ENCODE measurements at regions not wholly inside any gene's neighbourhood (a gene's known extent, or its start where the extent isn't known, plus 50 kb on each side); places are given as distances from the start of the nearest gene placed in this dataset.
A peak's percentile ranks its signal among the peaks of the same experiment; 100 is the strongest.

- no peak for DNase-seq (ENCODE audit: low read depth, low spot score)
Observed at GRCh38 chr3:132084982-132085381, 50.2 kb upstream of the CPNE4 start.

GRCh38 chr3:132087356-132087755 is 52.5 kb upstream of the CPNE4 start:
- no peak for DNase-seq (ENCODE audit: low read depth, low spot score)

DNA sequence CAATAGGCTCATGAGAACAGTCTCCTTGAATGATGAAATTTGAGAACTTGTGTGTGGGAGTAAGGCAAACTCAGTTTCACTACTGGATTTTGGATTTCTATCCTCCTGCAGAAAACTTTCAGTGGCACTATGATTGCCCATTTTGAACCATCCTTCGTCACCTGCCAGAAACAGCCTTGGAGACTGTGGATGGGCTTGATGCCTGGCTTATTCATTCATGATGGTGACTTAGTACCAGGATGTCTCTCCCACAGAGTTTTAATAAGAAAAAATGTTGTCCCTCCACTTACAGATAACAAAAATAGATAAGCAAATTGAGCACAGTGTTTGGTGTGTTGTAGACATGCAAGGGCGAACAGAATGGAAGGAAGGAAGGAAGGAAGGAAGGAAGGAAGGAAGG is 53.5 kb upstream of the CPNE4 start:
- no peak for DNase-seq (ENCODE audit: low read depth, low spot score)

GRCh38 chr3:132090921-132091320 is 56.1 kb upstream of the CPNE4 start:
- peak; percentile 5 for DNase-seq (ENCODE audit: low read depth, low spot score)

GRCh38 chr3:132116601-132117000 is 81.8 kb upstream of the CPNE4 start:
- no peak for DNase-seq (ENCODE audit: low read depth, low spot score)

GRCh38 chr3:132117642-132118041 is 82.8 kb upstream of the CPNE4 start:
- no peak for DNase-seq (ENCODE audit: low read depth, low spot score)

DNA sequence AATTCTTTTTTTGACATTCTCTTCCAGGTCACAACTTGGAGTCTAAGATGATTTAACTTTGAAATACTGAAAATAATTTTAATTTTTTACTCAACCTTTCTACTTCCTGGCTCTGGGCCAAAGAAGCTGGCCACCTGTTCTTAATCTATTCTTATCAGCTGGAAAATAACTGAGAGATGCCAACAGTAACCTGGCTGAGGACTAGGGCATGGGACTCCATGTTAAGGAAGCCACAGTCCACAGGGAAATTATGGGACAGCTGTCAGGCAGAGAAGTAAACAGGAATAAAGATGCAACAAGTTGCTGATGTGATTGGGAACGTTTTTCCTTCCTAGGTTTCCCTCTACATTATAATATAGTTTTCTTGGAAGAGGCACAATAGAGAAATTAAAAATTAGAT is 84.7 kb upstream of the CPNE4 start:
- no peak for DNase-seq (ENCODE audit: low read depth, low spot score)

- DNase-seq (ENCODE audit: low read depth, low spot score), result no peak
Observed at GRCh38 chr3:132124096-132124495, 89.3 kb upstream of the CPNE4 start.

GRCh38 chr3:132124651-132125284 is 90.0 kb upstream of the CPNE4 start:
- DNase-seq (ENCODE audit: low read depth, low spot score), result no peak

GRCh38 chr3:132134611-132135010 is 99.8 kb upstream of the CPNE4 start:
- DNase-seq (ENCODE audit: low read depth, low spot score), result no peak

- peak; percentile 74 for DNase-seq (ENCODE audit: low read depth, low spot score)
Observed at GRCh38 chr3:132135628-132136333, 101.0 kb upstream of the CPNE4 start.

DNA sequence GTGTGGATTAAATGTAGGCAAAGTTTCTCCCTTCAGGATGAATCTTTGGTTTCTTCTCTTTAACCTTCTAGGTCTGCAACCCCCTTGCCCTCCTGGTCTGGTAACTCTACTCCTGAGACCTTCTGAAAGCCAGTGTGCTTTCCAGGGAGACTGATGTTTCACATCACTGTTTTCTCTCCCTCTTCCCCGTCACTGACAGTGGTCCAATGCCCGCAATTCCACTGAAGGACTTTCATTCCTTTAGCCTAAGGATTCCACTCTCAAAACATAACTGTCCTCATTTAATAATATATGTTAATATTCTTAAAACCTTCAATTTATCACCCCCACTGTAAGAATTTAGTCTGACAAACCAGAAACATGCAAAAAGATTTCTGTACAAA is 101.5 kb upstream of the CPNE4 start:
- DNase-seq (ENCODE audit: low read depth, low spot score), result no peak

DNA sequence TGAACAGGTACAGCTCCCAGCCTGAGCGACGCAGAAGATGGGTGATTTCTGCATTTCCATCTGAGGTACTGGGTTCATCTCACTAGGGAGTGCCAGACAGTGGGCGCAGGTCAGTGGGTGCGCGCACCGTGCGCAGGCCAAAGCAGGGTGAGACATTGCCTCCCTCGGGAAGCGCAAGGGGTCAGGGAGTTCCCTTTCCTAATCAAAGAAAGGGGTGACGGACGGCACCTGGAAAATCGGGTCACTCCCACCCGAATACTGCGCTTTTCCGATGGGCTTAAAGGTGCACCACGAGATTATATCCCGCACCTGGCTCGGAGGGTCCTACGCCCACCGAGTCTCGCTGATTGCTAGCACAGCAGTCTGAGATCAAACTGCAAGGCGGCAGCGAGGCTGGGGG is 102.1 kb upstream of the CPNE4 start:
- peak; percentile 14 for DNase-seq (ENCODE audit: low read depth, low spot score)

GRCh38 chr3:132145833-132146232 is 111.0 kb upstream of the CPNE4 start:
- no peak for DNase-seq (ENCODE audit: low read depth, low spot score)

DNA sequence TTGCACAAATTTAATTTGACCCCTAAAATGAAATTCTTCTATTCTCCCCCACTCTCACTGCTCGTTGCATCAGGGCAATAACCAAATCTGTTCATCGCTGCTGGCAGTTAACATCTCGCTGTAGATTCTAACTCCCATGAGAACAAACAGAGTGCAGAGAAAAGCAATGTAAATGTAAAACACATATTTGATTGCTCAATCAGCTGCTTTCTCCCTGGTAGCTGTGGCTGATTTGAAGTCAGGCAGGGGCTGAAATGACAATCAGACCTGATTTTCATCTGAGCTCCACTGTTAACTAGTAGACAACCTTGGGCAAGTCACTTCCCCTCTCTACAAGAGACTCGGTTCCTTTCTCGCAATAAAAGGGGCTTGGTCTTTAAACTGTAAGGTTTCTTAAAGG is 119.8 kb upstream of the CPNE4 start:
- DNase-seq (ENCODE audit: low read depth, low spot score), result no peak

- DNase-seq (ENCODE audit: low read depth, low spot score), result no peak
Observed at GRCh38 chr3:132159145-132159544, 124.3 kb upstream of the CPNE4 start.

DNA sequence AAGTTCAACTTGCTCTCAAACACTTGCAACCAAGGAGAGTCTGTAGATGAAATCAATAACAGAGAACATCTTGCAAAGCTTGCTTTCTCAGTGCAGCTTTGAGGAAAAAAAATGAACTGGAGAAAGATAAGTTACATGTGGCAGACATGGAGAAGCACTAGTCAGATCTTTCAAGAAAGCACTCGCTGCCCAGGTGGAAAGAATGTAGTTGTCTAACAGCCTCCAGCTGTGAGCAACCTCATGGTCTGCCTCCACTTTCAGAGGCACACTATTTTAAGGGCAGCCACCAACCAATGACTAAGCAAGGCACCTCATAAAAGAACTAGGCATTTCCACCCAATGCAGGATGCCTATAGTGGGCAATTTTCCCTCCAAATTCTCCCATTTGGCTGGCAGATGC is 125.4 kb upstream of the CPNE4 start:
- DNase-seq (ENCODE audit: low read depth, low spot score), result no peak

GRCh38 chr3:132161608-132162007 is 126.8 kb upstream of the CPNE4 start:
- DNase-seq (ENCODE audit: low read depth, low spot score), result peak; percentile 42

DNA sequence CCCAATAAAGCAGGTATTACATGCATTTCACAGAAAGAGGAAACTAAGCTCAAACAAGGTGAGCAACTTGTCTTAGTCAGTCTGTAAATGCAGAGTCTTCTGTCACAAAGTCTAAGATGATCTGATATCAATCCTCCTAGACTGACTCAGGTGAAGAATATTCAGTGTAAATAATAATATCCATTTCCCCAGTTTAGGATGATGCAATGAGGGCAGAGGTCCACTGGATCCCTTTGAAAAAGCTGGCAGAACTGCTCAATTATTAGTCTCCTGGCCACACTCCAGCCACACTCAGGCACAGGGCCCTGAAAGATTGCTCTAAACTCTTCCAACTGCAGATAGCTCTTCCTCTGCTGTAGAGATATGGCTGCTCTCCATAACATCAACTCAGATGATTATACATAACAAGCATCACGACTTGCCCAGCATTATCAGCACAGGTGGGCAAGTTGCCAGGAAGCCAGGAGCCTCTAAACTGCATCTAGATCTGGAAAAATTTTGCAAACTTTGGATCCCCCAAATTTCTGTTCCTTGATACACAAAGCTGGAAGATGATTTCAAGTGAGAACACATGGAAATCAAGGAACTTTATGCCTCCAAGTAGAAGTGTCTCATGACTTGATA is 129.8 kb upstream of the CPNE4 start:
- DNase-seq (ENCODE audit: low read depth, low spot score), result no peak

GRCh38 chr3:132167870-132168269 is 133.1 kb upstream of the CPNE4 start:
- no peak for DNase-seq (ENCODE audit: low read depth, low spot score)

GRCh38 chr3:132174500-132174899 is 139.7 kb upstream of the CPNE4 start:
- DNase-seq (ENCODE audit: low read depth, low spot score), result no peak

DNA sequence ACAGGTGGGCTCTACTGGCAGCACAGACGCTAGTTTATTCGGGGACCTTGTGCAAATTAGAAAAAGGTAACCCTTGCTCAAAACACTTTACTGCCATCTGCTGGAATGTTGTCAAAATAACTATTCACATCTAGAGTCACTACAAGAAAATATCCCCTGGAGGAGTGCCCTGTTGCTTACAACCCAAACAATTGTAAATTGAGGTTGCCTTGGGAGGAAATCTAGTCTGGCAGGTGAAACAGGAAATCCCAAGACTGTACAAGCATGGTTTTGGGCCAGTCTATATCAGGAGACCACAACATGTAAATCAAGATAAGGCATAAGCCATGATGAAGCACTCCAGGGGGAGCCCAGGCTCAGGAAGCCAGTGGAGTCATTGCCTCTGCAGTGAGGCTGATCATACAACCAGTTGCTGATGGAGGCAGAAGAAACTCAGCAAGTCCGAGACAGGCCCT is 136.8 kb upstream of the ACP3 start:
- DNase-seq (ENCODE audit: low read depth, low spot score), result peak; percentile 83

- DNase-seq (ENCODE audit: low read depth, low spot score), result no peak
Observed at GRCh38 chr3:132183811-132184210, 133.4 kb upstream of the ACP3 start.

All from ELF-1 (cell line).